Stimulated activated CD4-positive, alpha-beta T cell treated with anti-CD3 and anti-CD28 coated beads, TNF-alpha, amount 100 ng/mL, for 4 hours (primary cell): ENCODE measurements at regions not wholly inside any gene's neighbourhood (a gene's known extent, or its start where the extent isn't known, plus 50 kb on each side); places are given as distances from the start of the nearest gene placed in this dataset.
"Not testable (repeated sequence)": the region's sequence is repeated elsewhere in the genome, so short reads cannot be mapped to it uniquely, and the experiment has no call there.

Experiments used
- DNase-seq, 3 experiments: peaks; one replicate each; pipeline ENCODE4 v3.0.0-alpha.2; 2020; ENCODE audit warnings: low read depth in 3 of 3

GRCh38 chr5:82956600-82956999 lies 120.6 kb downstream of the TMEM167A start:
- DNase-seq = no peak

- DNase-seq = no peak
These were observed 124.9 kb downstream of the TMEM167A start for GRCh38 chr5:82952326-82952725.

- not testable (repeated sequence) for DNase-seq
These were observed 132.9 kb downstream of the TMEM167A start for GRCh38 chr5:82944267-82944666.

- DNase-seq = no peak
These were observed 134.9 kb downstream of the TMEM167A start for GRCh38 chr5:82942083-82942881.

- no peak for DNase-seq
These were observed 138.1 kb downstream of the TMEM167A start for GRCh38 chr5:82938901-82939725.

- DNase-seq = not testable (repeated sequence)
These were observed 144.5 kb downstream of the TMEM167A start for GRCh38 chr5:82932473-82933220.

GRCh38 chr5:82931110-82931509 lies 146.1 kb downstream of the TMEM167A start:
- DNase-seq = no peak

GRCh38 chr5:82925061-82925411 lies 152.2 kb downstream of the TMEM167A start:
- DNase-seq = no peak

- no peak for DNase-seq
These were observed 152.8 kb downstream of the TMEM167A start for GRCh38 chr5:82924226-82925060.

GRCh38 chr5:82922086-82922734 lies 155.0 kb downstream of the TMEM167A start:
- no peak for DNase-seq

- DNase-seq = no peak
These were observed 158.7 kb downstream of the TMEM167A start for GRCh38 chr5:82918311-82919031.

GRCh38 chr5:82917584-82917983 lies 159.6 kb downstream of the TMEM167A start:
- no peak for DNase-seq

GRCh38 chr5:82913971-82914370 lies 163.2 kb downstream of the TMEM167A start:
- DNase-seq = no peak

GRCh38 chr5:82912462-82912861 lies 164.7 kb downstream of the TMEM167A start:
- no peak for DNase-seq

GRCh38 chr5:82911910-82912309 lies 165.3 kb downstream of the TMEM167A start:
- no peak for DNase-seq

GRCh38 chr5:82910905-82911304 lies 166.3 kb downstream of the TMEM167A start:
- DNase-seq = no peak

GRCh38 chr5:82910491-82910890 lies 166.7 kb downstream of the TMEM167A start:
- DNase-seq = no peak

- DNase-seq = no peak
These were observed 167.4 kb downstream of the TMEM167A start for GRCh38 chr5:82909771-82910170.

- DNase-seq = no peak
These were observed 171.2 kb downstream of the TMEM167A start for GRCh38 chr5:82905986-82906385.

- no peak for DNase-seq
These were observed 175.8 kb downstream of the TMEM167A start for GRCh38 chr5:82901281-82901888.
